ENCODE measurements at regions not wholly inside any gene's neighbourhood (a gene's known extent, or its start where the extent isn't known, plus 50 kb on each side); places are given as distances from the start of the nearest gene placed in this dataset.

DNA sequence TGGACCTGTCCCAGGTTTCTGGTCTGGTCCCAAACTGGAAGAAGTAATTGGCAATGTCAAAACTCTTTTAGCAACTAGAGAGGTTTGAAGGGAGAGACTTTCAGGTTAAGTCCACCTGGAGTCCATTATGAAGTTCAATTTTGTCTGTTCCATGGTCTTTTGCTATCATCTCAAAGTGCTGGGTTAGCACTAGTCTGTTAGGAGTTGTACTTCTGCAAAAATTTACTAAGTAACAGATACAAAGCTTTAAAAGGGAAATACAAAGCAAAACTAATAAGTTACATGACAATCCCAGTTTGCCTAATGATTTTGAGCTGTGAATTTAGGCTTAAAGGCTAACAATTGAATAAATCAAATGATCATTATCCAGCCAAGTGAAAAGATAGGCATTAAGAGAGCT lies 643.9 kb downstream of the C12orf50 start:
- no peak for TF ChIP-seq EZH2 (IDR thresholded peaks at IDR 0.05)
- TF ChIP-seq, protein P1, sequence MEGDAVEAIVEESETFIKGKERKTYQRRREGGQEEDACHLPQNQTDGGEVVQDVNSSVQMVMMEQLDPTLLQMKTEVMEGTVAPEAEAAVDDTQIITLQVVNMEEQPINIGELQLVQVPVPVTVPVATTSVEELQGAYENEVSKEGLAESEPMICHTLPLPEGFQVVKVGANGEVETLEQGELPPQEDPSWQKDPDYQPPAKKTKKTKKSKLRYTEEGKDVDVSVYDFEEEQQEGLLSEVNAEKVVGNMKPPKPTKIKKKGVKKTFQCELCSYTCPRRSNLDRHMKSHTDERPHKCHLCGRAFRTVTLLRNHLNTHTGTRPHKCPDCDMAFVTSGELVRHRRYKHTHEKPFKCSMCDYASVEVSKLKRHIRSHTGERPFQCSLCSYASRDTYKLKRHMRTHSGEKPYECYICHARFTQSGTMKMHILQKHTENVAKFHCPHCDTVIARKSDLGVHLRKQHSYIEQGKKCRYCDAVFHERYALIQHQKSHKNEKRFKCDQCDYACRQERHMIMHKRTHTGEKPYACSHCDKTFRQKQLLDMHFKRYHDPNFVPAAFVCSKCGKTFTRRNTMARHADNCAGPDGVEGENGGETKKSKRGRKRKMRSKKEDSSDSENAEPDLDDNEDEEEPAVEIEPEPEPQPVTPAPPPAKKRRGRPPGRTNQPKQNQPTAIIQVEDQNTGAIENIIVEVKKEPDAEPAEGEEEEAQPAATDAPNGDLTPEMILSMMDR (IDR thresholded peaks at IDR 0.05), result no peak
